ENCODE measurements at regions not wholly inside any gene's neighbourhood (a gene's known extent, or its start where the extent isn't known, plus 50 kb on each side); places are given as distances from the start of the nearest gene placed in this dataset.

GRCh38 chr4:56112377-56112776 is 163.6 kb downstream of the CEP135 start:
- no peak for TF ChIP-seq EZH2 (IDR thresholded peaks at IDR 0.05)
- peak; percentile 53 for TF ChIP-seq CTCF (IDR thresholded peaks at IDR 0.05)
